K562 (cell line): ENCODE measurements at regions not wholly inside any gene's neighbourhood (a gene's known extent, or its start where the extent isn't known, plus 50 kb on each side); places are given as distances from the start of the nearest gene placed in this dataset.
A peak's percentile ranks its signal among the peaks of the same experiment; 100 is the strongest.

Experiments used
- ATAC-seq: fragments of 200-7000 bp; cut with Tn5 transposase; 3 replicates; pipeline ENCODE4 v1.9.1; 2020; ENCODE audit warnings: moderate library complexity
- BruUV-seq: library from RNA; stranded (reverse); fragments of 400-500 nt; replicated peaks from 2 replicates; lab custom pipeline; 2021; lab: Mats Ljungman, UMichigan
- CTCF ChIA-PET: fragments of 300-600 bp; formaldehyde crosslinking; extraction: SDS; loops from one replicate; lab custom pipeline; 2021; ENCODE audit warnings: low intra/inter-chr PET ratio; lab: Yijun Ruan, JAX
- POLR2A ChIA-PET: fragments of 300-600, 350-650 bp; sonication (Branson Sonifier 250); formaldehyde crosslinking; extraction: SDS; loops from one replicate; lab custom pipeline; 2021; ENCODE audit warnings: antibody characterized with exemption, inconsistent platforms; lab: Yijun Ruan, JAX
- DNase-seq, 4 experiments: peaks; one replicate each; pipeline versions ENCODE4 v3.0.0 to v3.0.0-alpha.2; 2011 to 2018; ENCODE audit warnings: low spot score in 3 of 4, mixed read lengths in 3 of 4; ENCODE audit errors: extremely low read depth in 1 of 4
- FAIRE-seq: peaks from 2 replicates; lab custom pipeline; 2011; peaks lifted over from hg19 to GRCh38; lab: Jason Lieb, UNC
- H2AFZ ChIP-seq: 2 replicates; pipeline ENCODE4 v1.6.0; 2011; ENCODE audit warnings: low read depth, low read length, control low read depth, inconsistent platforms
- H3K27ac ChIP-seq: fragments of 200-600 bp; 3 replicates; pipeline ENCODE4 v1.8.0; 2011; ENCODE audit warnings: low read depth, mild to moderate bottlenecking, control low read depth, inconsistent platforms, low read length, moderate library complexity, mixed read lengths; ENCODE audit errors: extremely low read depth
- H3K27me3 ChIP-seq, 2 experiments: fragments of 300-600 bp in 1 of 2; 2 replicates in 1 of 2; 3 replicates in 1 of 2; pipeline versions ENCODE4 v1.6.0 to v1.8.0; 2011; ENCODE audit warnings: inconsistent platforms in 2 of 2, low read length in 2 of 2, mild to moderate bottlenecking in 1 of 2, mixed read lengths in 1 of 2, moderate library complexity in 1 of 2; ENCODE audit not compliant: control insufficient read depth in 2 of 2, insufficient read depth in 2 of 2
- H3K36me3 ChIP-seq: fragments of 300-600 bp; 3 replicates; pipeline ENCODE4 v1.8.0; 2011; ENCODE audit warnings: mild to moderate bottlenecking, low read length, inconsistent platforms; ENCODE audit not compliant: control insufficient read depth, insufficient read depth
- H3K4me1 ChIP-seq, 2 experiments: fragments of 200-600 bp in 1 of 2; replicated peaks in 1 of 2; 2 replicates in 1 of 2; 3 replicates in 1 of 2; pipeline versions ENCODE4 v1.5.1 to v1.8.0; 2011; ENCODE audit warnings: inconsistent platforms in 2 of 2, low read length in 2 of 2, mild to moderate bottlenecking in 1 of 2, mixed read lengths in 1 of 2, moderate library complexity in 1 of 2; ENCODE audit not compliant: control insufficient read depth in 2 of 2, insufficient read depth in 2 of 2
- H3K4me2 ChIP-seq: 2 replicates; pipeline ENCODE4 v1.6.1; 2011; ENCODE audit warnings: low read length, control low read depth, inconsistent platforms, mixed read lengths; ENCODE audit not compliant: insufficient read depth
- H3K4me3 ChIP-seq: fragments of 200-600 bp; sonication (generic), shearing (Covaris generic); 2 replicates; pipeline ENCODE4 v1.5.1; 2016; ENCODE audit warnings: control low read depth, inconsistent platforms
- H3K79me2 ChIP-seq: fragments of 200-600 bp; 3 replicates; pipeline ENCODE4 v1.8.0; 2011; ENCODE audit warnings: low read length, inconsistent platforms; ENCODE audit not compliant: control insufficient read depth, insufficient read depth
- H3K9ac ChIP-seq, 2 experiments: 2 replicates each; pipeline versions ENCODE4 v1.6.0 to v1.6.1; 2011; ENCODE audit warnings: low read depth in 2 of 2, low read length in 2 of 2, control low read depth in 1 of 2, inconsistent platforms in 1 of 2, mild to moderate bottlenecking in 1 of 2, mixed read lengths in 1 of 2; ENCODE audit not compliant: insufficient read depth in 1 of 2
- H3K9me1 ChIP-seq: one replicate; pipeline ENCODE4 v1.6.0; 2011; ENCODE audit warnings: inconsistent platforms, mild to moderate bottlenecking, low read length, moderate library complexity; ENCODE audit not compliant: control insufficient read depth, insufficient read depth
- H3K9me3 ChIP-seq: replicated peaks from 2 replicates; pipeline ENCODE4 v1.5.1; 2011; ENCODE audit warnings: low read depth, low read length, inconsistent platforms; ENCODE audit not compliant: control insufficient read depth, insufficient read depth
- H4K20me1 ChIP-seq: replicated peaks from 2 replicates; pipeline ENCODE4 v1.6.1; 2011; ENCODE audit warnings: low read length, inconsistent platforms, mixed read lengths; ENCODE audit not compliant: control insufficient read depth, insufficient read depth
- AFF1 ChIP-seq, 2 experiments: fragments of 450-650 bp; IDR thresholded peaks; 2 replicates each; pipeline ENCODE4 v1.6.1; 2018; ENCODE audit warnings: mild to moderate bottlenecking in 2 of 2, low read depth in 1 of 2; ENCODE audit not compliant: partially characterized antibody in 2 of 2
- ATF3 ChIP-seq, 2 experiments: fragments of 450-650 bp in 1 of 2; sonication (generic) in 1 of 2; formaldehyde crosslinking in 1 of 2; IDR thresholded peaks in 1 of 2; conservative IDR thresholded peaks in 1 of 2; 2 replicates each; pipeline versions ENCODE4 v1.6.1 to v1.8.1; 2016 to 2023; ENCODE audit warnings: mild to moderate bottlenecking in 2 of 2, moderate library complexity in 2 of 2, inconsistent platforms in 1 of 2, missing genetic modification reagents in 1 of 2
- ATF4 ChIP-seq: fragments of 450-650 bp; formaldehyde crosslinking; IDR thresholded peaks from 2 replicates; pipeline ENCODE4 v1.4.0; 2022; ENCODE audit warnings: mild to moderate bottlenecking, moderate library complexity
- CEBPG ChIP-seq, 3 experiments: fragments of 200-800 bp in 1 of 3; sonication (Bioruptor generic) in 1 of 3; sonication (generic) in 1 of 3; formaldehyde crosslinking in 1 of 3; IDR thresholded peaks in 2 of 3; conservative IDR thresholded peaks in 1 of 3; 2 replicates each; pipeline versions ENCODE4 v1.6.1 to v1.8.0; 2016 to 2022; ENCODE audit warnings: missing compliant biosample characterization in 2 of 3, missing genetic modification characterization in 2 of 3, mild to moderate bottlenecking in 1 of 3, missing genetic modification reagents in 1 of 3
- FOXA3 ChIP-seq, 2 experiments: fragments of 450-650 bp in 1 of 2; sonication (generic) in 1 of 2; formaldehyde crosslinking; IDR thresholded peaks in 1 of 2; conservative IDR thresholded peaks in 1 of 2; 2 replicates each; pipeline versions ENCODE4 v1.4.0 to v1.8.0; 2020 to 2022; ENCODE audit warnings: mild to moderate bottlenecking in 2 of 2, missing genetic modification reagents in 1 of 2
- KHSRP ChIP-seq: fragments of 450-650 bp; IDR thresholded peaks from 2 replicates; pipeline ENCODE4 v1.6.1; 2017
- TAF9B ChIP-seq: fragments of 450-650 bp; IDR thresholded peaks from 2 replicates; pipeline ENCODE4 v1.6.1; 2018; ENCODE audit warnings: mild to moderate bottlenecking; ENCODE audit not compliant: partially characterized antibody
- TRIM24 ChIP-seq, 2 experiments: fragments of 450-650 bp; IDR thresholded peaks; 2 replicates each; pipeline ENCODE4 v1.6.1; 2016
- ZNF282 ChIP-seq: sonication (generic); formaldehyde crosslinking; IDR thresholded peaks from 2 replicates; pipeline ENCODE4 v1.8.1; 2023; ENCODE audit warnings: missing genetic modification reagents
- in situ Hi-C: fragments of 300-500 bp; cut with MboI; formaldehyde crosslinking; loops from 4 replicates; pipeline ENCODE4 v1.15.0; 2018; ENCODE audit warnings: inconsistent platforms, mixed read lengths
- intact Hi-C: fragments of 100-400 bp; cut with micrococcal nuclease; formaldehyde crosslinking; loops from 2 replicates; pipeline ENCODE4 v1.14.2; 2022

- no peak for ATAC-seq
- no peaks in the 10 kb centered on the region for H3K79me2 ChIP-seq
- H4K20me1 ChIP-seq = no peaks in the 10 kb centered on the region
- no peak overlapping the region for H2AFZ ChIP-seq
- H3K27ac ChIP-seq = no peak overlapping the region
- H3K9me3 ChIP-seq = no peaks in the 10 kb centered on the region
- no peaks in the 10 kb centered on the region; a peak in 1 of 5 replicates for H3K27me3 ChIP-seq
- no peak for FAIRE-seq
- DNase-seq = no peak
- H3K4me2 ChIP-seq = no peak overlapping the region
- TF ChIP-seq KHSRP (no peak), CEBPG (CRISPR knock-in tag; IDR thresholded peaks at IDR 0.05) (no peak), CEBPG (tag; conservative IDR thresholded peaks at IDR 0.05 in 1 of 2, IDR thresholded peaks at IDR 0.05 in 1 of 2) (peak; percentile 86 to 92), AFF1 (IDR thresholded peaks at IDR 0.05; ENCODE audit: low read depth in 1 of 2, partially characterized antibody in 2 of 2) (no peak), ATF4 (CRISPR knock-in tag) (0 out of 2 replicates have a peak, but pooled peaks have one; percentile 33), TRIM24 (IDR thresholded peaks at IDR 0.05) (peak; percentile 43 to 87; a peak in 1 of 4 replicates), ATF3 (IDR thresholded peaks at IDR 0.05) (peak; percentile 67), ATF3 (CRISPR knock-in tag; conservative IDR thresholded peaks at IDR 0.05) (no peak), TAF9B (no peak), ZNF282 (CRISPR knock-in tag) (no peak), FOXA3 (CRISPR knock-in tag; conservative IDR thresholded peaks at IDR 0.05 in 1 of 2, IDR thresholded peaks at IDR 0.05 in 1 of 2) (no peak)
- H3K9ac ChIP-seq = no peak overlapping the region
- intact Hi-C loops = loop anchor here (5.0 to 10.0 kb wide), 2 partner anchors 163 to 799 kb away; no protein-coding TSS in a partner anchor
- in situ Hi-C loops = loop anchor here (25.0 kb wide), 3 partner anchors 784 to 1459 kb away; no protein-coding TSS in a partner anchor
- ChIA-PET POLR2A (no interaction called here), CTCF (no interaction called here)
- no peaks in the 10 kb centered on the region for H3K36me3 ChIP-seq
- H3K9me1 ChIP-seq = no peaks in the 10 kb centered on the region
- no TSS peak for BruUV-seq
- peaks cover 0 to 19% of the 10 kb centered on the region in 2 experiments; a peak in 3 of 5 replicates for H3K4me1 ChIP-seq
- H3K4me3 ChIP-seq = no peak overlapping the region
Measured at GRCh38 chr5:53427965-53428364, 52.5 kb upstream of the FST start.
